ENCODE measurements at regions not wholly inside any gene's neighbourhood (a gene's known extent, or its start where the extent isn't known, plus 50 kb on each side); places are given as distances from the start of the nearest gene placed in this dataset.
A peak's percentile ranks its signal among the peaks of the same experiment; 100 is the strongest.

GRCh38 chr3:150261418-150261817, 146.7 kb upstream of the TSC22D2 start:
- TF ChIP-seq CTCF (IDR thresholded peaks at IDR 0.05; ENCODE audit: unreplicated experiment in 3 of 3), result no peak
- Mint-ChIP-seq H3K9me3 (peaks cover 4% of the 10 kb centered on the region), H3K4me3 (no peak overlapping the region), H3K27me3 (ENCODE audit: low read depth) (no peaks in the 10 kb centered on the region), H3K4me1 (peaks cover 32% of the 10 kb centered on the region), H3K36me3 (ENCODE audit: low read depth) (peaks cover 3% of the 10 kb centered on the region), H3K27ac (no peak overlapping the region)

GRCh38 chr3:150260398-150260710, 147.7 kb upstream of the TSC22D2 start:
- TF ChIP-seq CTCF (IDR thresholded peaks at IDR 0.05; ENCODE audit: unreplicated experiment in 3 of 3), result no peak
- Mint-ChIP-seq H3K9me3 (peaks cover 4% of the 10 kb centered on the region), H3K27ac (peak overlapping the region; percentile 21 to 81 (median 49)), H3K4me3 (no peak overlapping the region), H3K4me1 (peaks cover 35% of the 10 kb centered on the region), H3K27me3 (ENCODE audit: low read depth) (no peaks in the 10 kb centered on the region), H3K36me3 (ENCODE audit: low read depth) (peaks cover 3% of the 10 kb centered on the region)

- H3K9me3 Mint-ChIP-seq, result peaks cover 4% of the 10 kb centered on the region
These were observed 148.3 kb upstream of the TSC22D2 start for GRCh38 chr3:150259526-150260397.

GRCh38 chr3:150256782-150257181, 151.3 kb upstream of the TSC22D2 start:
- no peak overlapping the region for H3K4me3 Mint-ChIP-seq
- H3K27ac Mint-ChIP-seq, result peak overlapping the region; percentile 40 to 90 (median 88)
- peaks cover 3% of the 10 kb centered on the region for H3K36me3 Mint-ChIP-seq (ENCODE audit: low read depth)
- peaks cover 4% of the 10 kb centered on the region for H3K9me3 Mint-ChIP-seq
- peaks cover 41% of the 10 kb centered on the region for H3K4me1 Mint-ChIP-seq
- no peak for TF ChIP-seq CTCF (IDR thresholded peaks at IDR 0.05; ENCODE audit: unreplicated experiment in 3 of 3)
- no peaks in the 10 kb centered on the region for H3K27me3 Mint-ChIP-seq (ENCODE audit: low read depth)

More at GRCh38 chr3:150259526-150260397, 148.3 kb upstream of the TSC22D2 start:
- H3K4me3 Mint-ChIP-seq, result no peak overlapping the region
- peaks cover 3% of the 10 kb centered on the region for H3K36me3 Mint-ChIP-seq (ENCODE audit: low read depth)
- TF ChIP-seq CTCF (IDR thresholded peaks at IDR 0.05; ENCODE audit: unreplicated experiment in 3 of 3), result no peak
- peaks cover 35% of the 10 kb centered on the region for H3K4me1 Mint-ChIP-seq
- no peaks in the 10 kb centered on the region for H3K27me3 Mint-ChIP-seq (ENCODE audit: low read depth)
- peak overlapping the region; percentile 21 to 81 (median 49) for H3K27ac Mint-ChIP-seq

- TF ChIP-seq CTCF (IDR thresholded peaks at IDR 0.05; ENCODE audit: unreplicated experiment in 3 of 3), result no peak
- Mint-ChIP-seq H3K27me3 (ENCODE audit: low read depth) (no peaks in the 10 kb centered on the region), H3K9me3 (peaks cover 4% of the 10 kb centered on the region), H3K27ac (peak overlapping the region; percentile 88 to 94 (median 90)), H3K4me1 (peaks cover 46% of the 10 kb centered on the region), H3K36me3 (ENCODE audit: low read depth) (peaks cover 3% of the 10 kb centered on the region), H3K4me3 (no peak overlapping the region)
These were observed 151.8 kb upstream of the TSC22D2 start for GRCh38 chr3:150256318-150256717.

- peak overlapping the region; percentile 88 to 94 (median 90) for H3K27ac Mint-ChIP-seq
- H3K27me3 Mint-ChIP-seq (ENCODE audit: low read depth), result no peaks in the 10 kb centered on the region
- peaks cover 48% of the 10 kb centered on the region for H3K4me1 Mint-ChIP-seq
- no peak overlapping the region for H3K4me3 Mint-ChIP-seq
- TF ChIP-seq CTCF (IDR thresholded peaks at IDR 0.05; ENCODE audit: unreplicated experiment in 3 of 3), result no peak
- peaks cover 3% of the 10 kb centered on the region for H3K36me3 Mint-ChIP-seq (ENCODE audit: low read depth)
- H3K9me3 Mint-ChIP-seq, result peaks cover 4% of the 10 kb centered on the region
These were observed 152.3 kb upstream of the TSC22D2 start for GRCh38 chr3:150255826-150256225.
